Gastrocnemius medialis (tissue), 4 donors: ENCODE measurements at regions not wholly inside any gene's neighbourhood (a gene's known extent, or its start where the extent isn't known, plus 50 kb on each side); places are given as distances from the start of the nearest gene placed in this dataset.

Source experiments
- CTCF ChIP-seq, 5 experiments: fragments of 450-650 bp in 3 of 5; fragments of 200-600 bp in 2 of 5; sonication (generic) in 2 of 5; IDR thresholded peaks in 4 of 5; conservative IDR thresholded peaks in 1 of 5; 1 replicate in 4 of 5; 2 replicates in 1 of 5; pipeline ENCODE4 v1.5.1; 2016 to 2019; ENCODE audit warnings: antibody characterized with exemption in 5 of 5, mild to moderate bottlenecking in 3 of 5, moderate library complexity in 3 of 5
- POLR2A ChIP-seq, 2 donors: fragments of 450-650 bp; IDR thresholded peaks; one replicate each; pipeline ENCODE4 v1.6.1; 2017; ENCODE audit warnings: antibody characterized with exemption in 2 of 2, mild to moderate bottlenecking in 2 of 2, moderate library complexity in 2 of 2

- no peak for TF ChIP-seq CTCF (IDR thresholded peaks at IDR 0.05 in 4 of 5, conservative IDR thresholded peaks at IDR 0.05 in 1 of 5)
- TF ChIP-seq POLR2A (IDR thresholded peaks at IDR 0.05), result no peak
These were observed 114.0 kb upstream of the C2CD4B start for GRCh38 chr15:62279041-62279440.
